GM18909 (cell line): ENCODE measurements at regions not wholly inside any gene's neighbourhood (a gene's known extent, or its start where the extent isn't known, plus 50 kb on each side); places are given as distances from the start of the nearest gene placed in this dataset.

ENCODE experiments used
- ATAC-seq: cut with Tn5 transposase; IDR thresholded peaks from one replicate; pipeline ENCODE4 v1.9.1; 2021; ENCODE audit warnings: mild to moderate bottlenecking; ENCODE audit not compliant: unreplicated experiment, poor library complexity

- ATAC-seq, result no peak
These were observed 215.8 kb upstream of the SFRP2 start for GRCh38 chr4:154004507-154005170.

GRCh38 chr4:154004016-154004415 lies 215.1 kb upstream of the SFRP2 start:
- ATAC-seq, result no peak

GRCh38 chr4:154003378-154003777 lies 214.5 kb upstream of the SFRP2 start:
- no peak for ATAC-seq

- ATAC-seq, result no peak
These were observed 212.3 kb upstream of the SFRP2 start for GRCh38 chr4:154001193-154001592.

- ATAC-seq, result no peak
These were observed 208.6 kb upstream of the SFRP2 start for GRCh38 chr4:153997516-153997915.

- ATAC-seq, result no peak
These were observed 200.6 kb upstream of the SFRP2 start for GRCh38 chr4:153989505-153989904.

- no peak for ATAC-seq
These were observed 199.8 kb upstream of the SFRP2 start for GRCh38 chr4:153988492-153989363.

GRCh38 chr4:153987291-153987690 lies 198.4 kb upstream of the SFRP2 start:
- no peak for ATAC-seq

GRCh38 chr4:153976954-153977353 lies 188.1 kb upstream of the SFRP2 start:
- ATAC-seq, result no peak

- no peak for ATAC-seq
These were observed 185.6 kb upstream of the SFRP2 start for GRCh38 chr4:153974452-153974851.

GRCh38 chr4:153973942-153974341 lies 185.1 kb upstream of the SFRP2 start:
- no peak for ATAC-seq

GRCh38 chr4:153971899-153972298 lies 183.0 kb upstream of the SFRP2 start:
- no peak for ATAC-seq

- ATAC-seq, result no peak
These were observed 181.3 kb upstream of the SFRP2 start for GRCh38 chr4:153970169-153970568.

GRCh38 chr4:153969542-153969941 lies 180.7 kb upstream of the SFRP2 start:
- no peak for ATAC-seq

- ATAC-seq, result no peak
These were observed 177.8 kb upstream of the SFRP2 start for GRCh38 chr4:153966641-153967040.

- ATAC-seq, result no peak
These were observed 174.3 kb upstream of the SFRP2 start for GRCh38 chr4:153963216-153963615.

GRCh38 chr4:153962311-153963039 lies 173.6 kb upstream of the SFRP2 start:
- ATAC-seq, result peak; percentile 69

- no peak for ATAC-seq
These were observed 166.4 kb upstream of the SFRP2 start for GRCh38 chr4:153955327-153955726.

GRCh38 chr4:153954654-153955053 lies 165.8 kb upstream of the SFRP2 start:
- ATAC-seq, result no peak

GRCh38 chr4:153950100-153950979 lies 161.5 kb upstream of the SFRP2 start:
- peak; percentile 58 for ATAC-seq
